HAP-1 (cell line): ENCODE measurements at regions not wholly inside any gene's neighbourhood (a gene's known extent, or its start where the extent isn't known, plus 50 kb on each side); places are given as distances from the start of the nearest gene placed in this dataset.

Source experiments
- DNase-seq, 2 experiments: peaks; one replicate each; pipeline ENCODE4 v3.0.0-alpha.2; 2016 to 2020; ENCODE audit warnings: low spot score in 2 of 2
- H3K27me3 ChIP-seq: fragments of 250-450 bp; sonication (Bioruptor Pico); 2 replicates; pipeline ENCODE4 v1.5.1; 2020; ENCODE audit warnings: low read depth, mild to moderate bottlenecking, moderate library complexity
- H3K36me3 ChIP-seq: fragments of 250-450 bp; sonication (Bioruptor Pico); replicated peaks from 2 replicates; pipeline ENCODE4 v1.5.1; 2020; ENCODE audit warnings: mild to moderate bottlenecking
- H3K4me1 ChIP-seq: fragments of 250-450 bp; sonication (Bioruptor Pico); 2 replicates; pipeline ENCODE4 v1.5.1; 2020; ENCODE audit warnings: mild to moderate bottlenecking
- H3K4me3 ChIP-seq: fragments of 250-450 bp; sonication (Bioruptor Pico); 2 replicates; pipeline ENCODE4 v1.5.1; 2020; ENCODE audit warnings: mild to moderate bottlenecking, moderate library complexity
- H3K9me3 ChIP-seq: fragments of 250-450 bp; sonication (Bioruptor Pico); 2 replicates; pipeline ENCODE4 v1.5.1; 2020; ENCODE audit warnings: mild to moderate bottlenecking, moderate library complexity
- in situ Hi-C: fragments of 300-500 bp; cut with MboI; formaldehyde crosslinking; loops from 3 replicates; pipeline ENCODE4 v1.14.3; 2020; ENCODE audit warnings: low sequenced_read_pairs, inconsistent platforms, mixed read lengths

DNA sequence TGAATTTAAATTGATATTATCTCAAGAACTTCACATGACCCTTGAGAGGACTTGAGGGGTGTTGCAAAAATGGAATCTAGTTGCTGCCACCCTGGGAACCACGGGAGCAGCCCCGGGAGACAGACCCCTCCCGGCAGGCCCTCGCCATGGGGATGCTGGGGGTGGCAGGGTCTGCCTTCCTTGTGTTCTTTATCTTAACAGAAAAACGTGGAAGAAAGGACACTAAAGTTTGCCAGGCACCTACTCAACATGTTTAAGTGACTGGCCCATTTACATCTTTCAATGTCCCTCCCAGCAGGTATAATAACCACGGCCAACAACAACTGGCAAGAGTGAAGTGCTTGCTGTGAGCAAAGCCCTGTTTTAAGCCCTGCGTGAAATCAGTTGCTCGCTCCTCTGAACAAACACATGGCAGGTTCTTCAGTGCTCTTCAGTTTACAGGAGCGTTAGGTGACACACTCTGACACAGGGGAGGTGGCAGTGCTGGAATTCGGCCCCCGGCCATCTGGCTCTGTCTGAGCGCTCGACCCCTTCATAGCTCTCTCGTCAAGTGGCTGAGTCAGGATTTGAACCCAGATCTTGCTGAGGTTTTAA is 112.5 kb downstream of the ASB7 start:
- Histone ChIP-seq H3K36me3 (no peaks in the 10 kb centered on the region), H3K4me1 (no peaks in the 10 kb centered on the region), H3K27me3 (no peaks in the 10 kb centered on the region), H3K4me3 (no peak overlapping the region), H3K9me3 (no peaks in the 10 kb centered on the region)
- no peak for DNase-seq
- in situ Hi-C loops, result no loop called here

DNA sequence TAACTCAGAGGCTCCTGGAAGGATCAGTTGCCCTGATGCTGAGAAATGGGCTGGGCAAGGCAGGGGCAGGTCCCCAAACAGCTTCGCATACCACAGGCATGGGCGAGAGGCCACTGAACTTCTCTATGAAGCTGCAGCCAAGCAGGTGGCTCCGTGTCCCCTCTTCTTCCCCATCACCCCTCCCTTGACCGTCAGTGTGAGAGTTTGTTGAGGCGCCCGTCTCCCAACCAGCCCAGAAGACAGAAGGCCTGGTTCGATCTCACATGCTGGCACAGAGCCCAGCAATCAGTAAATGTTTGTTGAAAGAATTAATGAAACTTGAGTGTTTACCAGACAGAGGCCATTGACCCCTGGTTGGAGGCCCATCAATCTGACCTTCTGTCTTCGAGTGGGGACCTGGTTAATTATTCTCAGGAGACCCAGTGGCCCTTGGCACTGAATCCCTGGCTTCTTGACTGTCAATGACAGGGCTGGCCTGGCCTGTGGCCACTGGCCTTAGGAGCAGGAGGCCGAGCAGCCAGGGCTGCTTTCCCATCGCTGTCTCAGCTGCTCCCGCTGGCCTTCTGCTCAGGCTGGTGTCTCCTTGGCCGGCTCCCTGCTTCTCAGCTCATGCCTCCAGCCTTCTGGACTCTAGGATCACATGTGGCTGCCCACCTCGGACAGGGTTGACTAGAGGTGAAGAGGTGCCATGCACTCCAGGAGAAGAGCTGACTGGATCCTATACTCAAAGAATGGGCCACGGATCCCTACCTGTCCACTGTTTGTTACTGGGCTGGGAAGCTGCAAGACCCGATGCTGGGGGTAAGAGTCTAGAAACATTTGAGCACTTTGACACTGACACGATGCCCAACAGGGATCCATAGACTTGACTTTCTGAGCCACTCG is 113.4 kb downstream of the ASB7 start:
- in situ Hi-C loops, result no loop called here
- H3K4me1 ChIP-seq, result no peaks in the 10 kb centered on the region
- H3K9me3 ChIP-seq, result no peaks in the 10 kb centered on the region
- no peak for DNase-seq
- H3K36me3 ChIP-seq, result no peaks in the 10 kb centered on the region
- no peak overlapping the region for H3K4me3 ChIP-seq
- H3K27me3 ChIP-seq, result no peaks in the 10 kb centered on the region

DNA sequence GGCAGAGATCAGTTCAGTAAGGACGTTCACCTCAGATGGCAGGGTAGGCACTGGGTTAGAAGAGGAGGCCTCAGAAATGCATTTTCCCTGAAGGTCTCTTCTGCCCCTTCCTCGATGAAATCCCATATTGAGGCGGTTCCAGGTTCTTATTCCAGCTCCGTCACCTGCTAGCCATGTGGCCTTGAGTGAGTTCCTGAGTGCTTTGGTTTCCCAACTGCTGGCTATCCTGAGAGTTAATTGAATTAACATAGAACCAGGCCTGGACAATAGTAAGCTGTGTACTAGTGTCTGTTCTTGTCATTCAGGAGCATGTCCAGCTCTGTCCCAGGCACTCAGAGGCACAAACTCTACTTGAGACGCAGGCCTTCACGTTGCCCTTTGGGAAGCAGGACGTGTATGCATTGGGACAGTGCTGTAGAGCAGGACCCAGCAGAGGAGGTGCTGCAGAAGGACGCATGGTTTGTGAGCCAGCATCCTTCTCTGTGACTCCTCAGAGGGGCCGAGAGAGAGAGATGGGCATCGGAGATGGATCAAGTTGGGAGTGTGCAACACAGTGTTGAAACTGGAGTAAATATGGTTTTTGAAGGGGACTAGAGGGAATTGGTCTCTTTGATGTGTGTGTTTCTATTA is 114.2 kb downstream of the ASB7 start:
- no peak for DNase-seq

DNA sequence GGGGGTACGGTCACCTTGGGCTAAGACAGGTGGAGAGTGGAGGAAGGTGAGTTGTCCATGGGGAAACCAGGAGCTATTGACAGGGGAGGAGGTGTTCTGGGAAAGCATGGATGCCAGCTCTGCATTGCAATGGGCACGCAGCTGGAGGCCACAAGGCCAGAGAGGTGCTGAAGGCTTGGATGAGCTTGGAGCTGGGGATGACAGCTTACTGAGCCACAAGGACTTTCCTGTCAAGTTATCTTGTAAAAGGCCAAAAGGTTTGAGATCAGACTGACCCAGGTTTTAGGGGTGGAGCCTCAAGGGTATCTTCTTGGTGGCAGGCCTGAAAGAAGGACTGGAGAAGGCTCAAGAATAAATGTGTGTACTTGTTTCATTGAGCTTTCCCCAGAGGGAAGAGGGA is 115.2 kb downstream of the ASB7 start:
- no peak for DNase-seq
- no peak overlapping the region for H3K4me3 ChIP-seq
- no peaks in the 10 kb centered on the region for H3K36me3 ChIP-seq
- no peaks in the 10 kb centered on the region for H3K4me1 ChIP-seq
- no peaks in the 10 kb centered on the region for H3K27me3 ChIP-seq
- in situ Hi-C loops, result no loop called here
- H3K9me3 ChIP-seq, result no peaks in the 10 kb centered on the region

More for the DNA sequence above, 114.2 kb downstream of the ASB7 start:
- in situ Hi-C loops, result no loop called here
- no peak overlapping the region for H3K4me3 ChIP-seq
- no peaks in the 10 kb centered on the region for H3K27me3 ChIP-seq
- no peaks in the 10 kb centered on the region for H3K4me1 ChIP-seq
- H3K9me3 ChIP-seq, result no peaks in the 10 kb centered on the region
- H3K36me3 ChIP-seq, result no peaks in the 10 kb centered on the region

DNA sequence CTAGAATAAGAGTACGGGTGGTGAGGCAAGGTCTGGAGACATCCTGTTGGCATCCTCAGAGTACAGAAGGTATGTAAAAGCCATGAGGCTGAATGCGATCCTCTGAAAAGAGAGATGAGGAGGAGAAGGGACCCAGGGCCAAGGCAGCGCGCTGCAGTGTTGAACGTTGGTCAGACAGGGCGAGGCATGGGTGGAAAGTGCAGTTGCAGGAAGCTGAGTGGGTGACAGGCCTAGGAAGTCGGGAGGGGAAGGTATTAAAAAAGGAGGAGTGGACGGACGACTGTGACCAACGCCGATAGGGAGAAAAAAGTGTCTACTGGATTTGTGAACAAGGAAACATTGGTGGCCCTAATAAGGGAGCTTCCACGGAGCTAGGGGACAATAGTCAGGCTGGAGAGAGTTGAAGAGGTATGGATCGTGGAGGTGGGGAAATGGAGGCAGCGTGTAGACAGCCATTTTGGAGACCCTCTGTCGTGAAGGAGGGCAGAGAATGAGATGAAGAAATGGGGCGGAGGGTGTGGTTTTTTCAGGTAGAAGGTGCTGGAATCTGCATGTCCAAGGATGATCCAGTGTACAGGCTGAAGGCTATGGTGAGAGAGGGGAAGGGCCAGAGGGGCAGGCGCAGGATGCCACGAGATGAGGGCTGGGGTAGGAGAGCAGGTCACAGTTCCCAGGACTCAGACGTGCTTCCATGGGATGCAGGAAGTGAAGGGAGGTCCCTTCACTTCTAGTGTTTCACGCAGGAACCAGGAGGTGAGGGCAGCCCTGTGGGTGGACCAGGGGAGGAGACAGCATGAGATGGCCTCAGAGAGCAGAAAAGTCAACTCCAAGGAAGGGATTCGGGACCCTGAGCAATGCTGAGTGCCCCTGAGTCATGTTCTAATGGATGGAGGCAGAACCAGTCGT is 115.9 kb downstream of the ASB7 start:
- no peak overlapping the region for H3K4me3 ChIP-seq
- no peaks in the 10 kb centered on the region for H3K36me3 ChIP-seq
- no peaks in the 10 kb centered on the region for H3K4me1 ChIP-seq
- no peak for DNase-seq
- no peaks in the 10 kb centered on the region for H3K9me3 ChIP-seq
- no peaks in the 10 kb centered on the region for H3K27me3 ChIP-seq
- in situ Hi-C loops, result no loop called here

DNA sequence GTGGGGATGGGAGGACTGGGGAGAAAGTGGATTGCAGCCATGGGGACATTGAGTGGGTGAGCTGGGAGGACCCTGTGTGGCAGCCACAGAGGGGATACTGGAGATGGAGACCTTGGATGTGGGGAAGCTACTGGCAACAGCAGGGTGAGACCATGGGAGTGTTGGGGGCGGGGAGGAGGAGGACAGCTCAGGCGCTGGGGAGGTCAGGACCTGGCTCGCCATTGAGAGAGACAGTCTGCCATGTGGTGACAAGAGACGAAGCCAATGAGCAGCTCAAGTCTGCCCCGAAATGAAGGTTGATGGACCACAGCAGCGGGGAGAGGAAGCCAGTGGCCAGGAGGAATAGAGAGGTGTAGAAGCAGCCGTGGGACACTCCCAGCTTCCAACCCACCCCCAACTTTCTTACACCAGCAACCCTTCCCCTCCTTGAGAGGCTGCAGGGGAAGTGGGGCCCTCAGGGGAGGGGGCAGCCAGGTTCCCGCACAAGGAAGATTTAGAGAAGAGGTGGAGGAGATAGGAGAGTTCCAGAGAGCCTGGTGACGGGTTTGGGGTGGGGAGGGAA is 118.1 kb downstream of the ASB7 start:
- Histone ChIP-seq H3K36me3 (no peaks in the 10 kb centered on the region), H3K4me1 (no peaks in the 10 kb centered on the region), H3K27me3 (no peaks in the 10 kb centered on the region), H3K4me3 (no peak overlapping the region), H3K9me3 (no peaks in the 10 kb centered on the region)
- DNase-seq, result no peak
- in situ Hi-C loops, result no loop called here

DNA sequence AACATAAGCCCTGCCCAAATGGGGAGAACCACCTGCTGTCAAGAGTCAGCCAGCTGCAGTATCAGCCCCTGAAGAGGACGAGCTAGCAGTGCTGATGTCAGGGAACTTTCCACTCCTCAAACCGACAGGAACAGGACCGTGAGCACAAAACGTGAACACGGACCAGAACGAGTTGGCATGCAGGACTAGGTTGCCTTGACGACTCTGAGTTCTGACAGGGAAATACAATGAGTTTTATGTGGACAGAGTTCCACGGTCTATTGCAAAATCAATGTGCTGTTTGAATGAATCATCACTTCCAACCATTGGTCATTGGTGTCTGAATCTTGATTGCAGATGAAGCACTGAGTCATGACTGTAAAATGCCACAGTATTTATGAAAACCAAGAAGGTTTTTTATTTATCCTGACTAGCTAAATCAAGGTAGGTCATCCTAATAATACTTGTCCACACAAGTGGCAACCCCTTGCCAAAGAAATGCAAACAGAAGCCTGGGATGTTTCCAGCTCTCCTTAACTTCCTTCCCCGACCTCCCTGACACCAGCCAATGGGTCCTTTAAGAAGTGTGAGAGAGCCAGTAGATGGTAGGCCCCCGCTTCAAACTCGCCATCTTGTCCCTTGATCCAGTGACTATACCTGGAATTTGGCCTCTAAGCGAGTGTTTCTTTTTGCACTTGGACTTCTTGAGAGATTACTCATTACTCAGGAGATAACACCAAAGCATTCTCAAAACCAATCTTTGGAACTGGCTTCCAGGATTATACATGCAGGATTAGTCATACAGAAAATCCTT is 119.6 kb downstream of the ASB7 start:
- no peaks in the 10 kb centered on the region for H3K36me3 ChIP-seq
- no peak overlapping the region for H3K4me3 ChIP-seq
- H3K4me1 ChIP-seq, result no peaks in the 10 kb centered on the region
- H3K27me3 ChIP-seq, result no peaks in the 10 kb centered on the region
- no peaks in the 10 kb centered on the region for H3K9me3 ChIP-seq
- in situ Hi-C loops, result no loop called here
- DNase-seq, result no peak

DNA sequence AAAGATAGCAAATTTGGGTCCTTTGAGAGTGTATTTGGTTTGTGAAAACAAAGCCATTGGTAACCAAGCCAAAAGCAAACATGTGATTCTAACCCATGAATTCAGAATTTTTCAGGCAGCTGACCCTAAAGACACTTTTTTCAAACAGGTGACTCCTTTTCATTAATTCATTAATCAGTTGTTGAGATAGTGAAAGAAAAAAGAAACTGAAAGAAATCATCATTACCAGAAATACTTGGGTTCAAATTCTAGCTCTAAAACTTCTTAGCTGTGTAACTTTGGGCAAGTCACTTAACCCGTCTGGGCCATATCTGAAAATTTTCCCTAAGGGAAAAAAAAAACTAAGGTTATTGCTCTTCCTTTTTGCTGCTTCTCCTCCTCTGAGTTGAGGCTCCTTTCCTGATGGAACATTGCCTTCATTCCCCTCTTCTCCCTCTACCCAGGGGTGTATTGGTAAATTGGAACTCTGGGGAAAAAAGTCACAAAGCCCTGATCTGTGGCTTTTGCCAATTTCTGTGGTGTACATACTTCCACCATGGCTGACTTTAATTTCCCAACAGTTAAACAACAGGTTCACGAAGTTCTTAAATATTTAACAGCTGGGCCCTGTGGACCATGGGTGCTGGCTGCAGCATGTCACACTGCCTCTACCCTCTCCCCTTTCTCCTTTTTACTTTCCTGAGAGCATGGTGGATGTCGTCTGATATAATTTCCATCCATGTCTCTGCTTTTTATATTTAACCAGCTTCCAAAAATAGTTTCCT is 120.3 kb downstream of the ASB7 start:
- no peak overlapping the region for H3K4me3 ChIP-seq
- no peaks in the 10 kb centered on the region for H3K36me3 ChIP-seq
- no peak for DNase-seq
- in situ Hi-C loops, result no loop called here
- H3K4me1 ChIP-seq, result no peaks in the 10 kb centered on the region
- no peaks in the 10 kb centered on the region for H3K27me3 ChIP-seq
- H3K9me3 ChIP-seq, result no peaks in the 10 kb centered on the region

DNA sequence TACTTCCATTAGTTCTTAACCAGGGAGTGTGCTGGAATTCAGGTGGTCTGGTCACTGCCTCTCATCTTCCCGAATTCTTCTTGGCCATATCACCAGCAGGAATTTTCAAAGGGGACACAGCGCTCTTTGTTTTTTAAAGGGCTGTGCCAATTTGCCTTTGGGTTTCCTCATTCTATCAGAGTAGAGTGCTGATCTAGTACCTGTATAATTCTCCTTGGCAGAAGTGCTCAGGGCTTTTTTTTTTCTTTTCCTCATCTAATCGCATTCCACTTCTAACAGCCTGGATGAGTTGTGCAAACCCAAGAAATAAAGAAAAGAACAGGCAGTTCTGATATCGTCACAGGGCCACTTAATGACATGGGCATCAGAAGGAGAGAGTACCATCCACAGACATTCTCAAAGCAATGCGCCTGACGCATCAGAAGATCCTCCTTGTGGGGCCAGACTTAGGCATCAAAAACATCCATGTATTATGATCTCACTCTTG is 121.0 kb downstream of the ASB7 start:
- Histone ChIP-seq H3K4me1 (no peaks in the 10 kb centered on the region), H3K27me3 (no peaks in the 10 kb centered on the region), H3K4me3 (no peak overlapping the region), H3K9me3 (no peaks in the 10 kb centered on the region), H3K36me3 (no peaks in the 10 kb centered on the region)
- in situ Hi-C loops, result no loop called here
- no peak for DNase-seq

DNA sequence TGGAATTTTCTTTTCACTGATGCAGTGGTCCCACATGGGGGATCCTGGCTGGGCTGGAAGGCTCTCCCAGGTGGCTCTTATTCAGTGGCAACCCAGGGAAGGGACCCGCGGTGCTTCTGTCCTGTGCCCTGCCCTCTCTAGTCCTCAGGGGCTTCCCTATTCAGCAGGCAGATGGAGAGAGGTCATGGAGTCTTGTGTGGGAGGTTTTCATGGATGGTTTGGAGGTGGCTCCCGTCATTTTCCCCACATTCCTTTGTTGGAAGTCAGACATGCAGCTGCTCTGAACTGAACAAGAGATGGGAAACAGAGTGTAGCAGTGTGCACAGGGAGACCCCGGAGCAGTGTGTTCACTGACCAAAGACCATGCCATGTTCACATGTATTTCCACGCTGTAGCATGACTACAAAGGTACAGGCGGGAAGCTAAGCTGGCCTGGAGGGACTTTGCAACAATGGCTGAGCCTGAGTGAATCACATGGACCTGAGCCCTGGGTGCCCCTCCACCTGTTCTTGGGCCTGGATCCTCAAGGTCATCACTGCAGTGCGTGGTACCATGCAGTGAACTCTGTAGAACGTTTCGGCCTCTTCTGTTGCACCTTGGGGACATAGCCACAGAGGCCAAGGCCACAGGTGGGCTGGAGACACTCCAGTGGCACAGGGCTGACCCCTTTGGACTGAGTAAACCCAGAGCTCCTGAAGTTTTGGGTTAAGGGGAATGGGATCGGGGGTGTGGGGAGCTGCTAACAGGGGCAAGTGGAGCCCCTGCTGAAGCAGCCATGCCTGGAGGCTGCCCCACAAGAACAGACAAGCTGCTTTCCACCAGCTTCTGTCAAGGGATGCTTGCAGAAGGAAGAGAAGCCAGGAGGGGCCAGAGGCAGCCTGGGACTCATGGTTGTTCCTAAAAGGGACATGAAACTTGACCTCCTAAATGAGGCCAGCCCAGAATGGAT is 123.0 kb downstream of the ASB7 start:
- no peaks in the 10 kb centered on the region for H3K36me3 ChIP-seq
- no peak overlapping the region for H3K4me3 ChIP-seq
- no peaks in the 10 kb centered on the region for H3K9me3 ChIP-seq
- H3K27me3 ChIP-seq, result no peaks in the 10 kb centered on the region
- H3K4me1 ChIP-seq, result no peaks in the 10 kb centered on the region
- in situ Hi-C loops, result no loop called here
- DNase-seq, result no peak

DNA sequence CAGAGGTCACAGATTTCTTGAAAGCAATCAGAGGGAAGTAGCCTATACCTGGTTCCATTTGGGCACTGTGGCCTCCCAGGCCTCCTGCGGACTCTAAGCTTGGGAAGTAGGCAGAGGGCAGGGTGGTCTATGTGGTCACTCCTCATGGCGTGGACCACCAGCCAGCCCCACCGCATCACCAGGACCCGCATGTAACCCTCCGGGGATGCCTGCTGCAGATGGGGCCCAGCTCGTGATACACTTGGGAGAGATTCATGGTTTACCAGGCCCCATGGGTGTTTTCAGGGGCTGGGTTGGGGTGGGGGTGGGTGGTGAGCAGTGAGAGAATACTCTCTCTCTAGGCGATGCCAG is 123.7 kb downstream of the ASB7 start:
- H3K9me3 ChIP-seq, result no peaks in the 10 kb centered on the region
- no peaks in the 10 kb centered on the region for H3K27me3 ChIP-seq
- no peak overlapping the region for H3K4me3 ChIP-seq
- no peaks in the 10 kb centered on the region for H3K4me1 ChIP-seq
- H3K36me3 ChIP-seq, result no peaks in the 10 kb centered on the region
- in situ Hi-C loops, result no loop called here
- no peak for DNase-seq
